GM18867 (cell line): ENCODE measurements at regions not wholly inside any gene's neighbourhood (a gene's known extent, or its start where the extent isn't known, plus 50 kb on each side); places are given as distances from the start of the nearest gene placed in this dataset.

Source experiments
- ATAC-seq: cut with Tn5 transposase; IDR thresholded peaks from one replicate; pipeline ENCODE4 v1.9.1; 2021; ENCODE audit warnings: mild to moderate bottlenecking, moderate library complexity; ENCODE audit not compliant: unreplicated experiment

GRCh38 chr6:163663575-163663974 lies 249.1 kb downstream of the QKI start:
- no peak for ATAC-seq

- no peak for ATAC-seq
Measured at GRCh38 chr6:163662604-163663225, 248.2 kb downstream of the QKI start.

DNA sequence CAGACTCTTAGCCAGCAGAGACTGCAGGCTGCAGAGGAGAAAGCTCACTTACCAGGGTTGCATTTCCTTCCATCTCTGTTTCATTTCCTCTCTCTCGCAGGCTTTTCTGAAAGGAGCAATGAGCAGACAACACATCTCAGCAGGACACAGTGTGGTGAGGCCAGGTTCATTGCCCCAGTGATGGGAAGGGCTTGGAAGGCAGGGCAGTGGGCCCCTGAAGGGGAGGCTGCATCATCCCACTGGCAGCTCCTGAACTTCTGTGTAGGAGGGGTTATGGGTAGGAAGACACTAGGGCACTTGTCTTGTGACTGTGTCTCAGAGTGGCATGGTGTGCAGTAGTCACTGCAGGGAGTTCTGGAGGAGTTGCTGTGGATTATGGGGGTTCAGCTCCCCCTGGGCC lies 246.8 kb downstream of the QKI start:
- ATAC-seq, result peak; percentile 97

GRCh38 chr6:163659803-163660202 lies 245.3 kb downstream of the QKI start:
- ATAC-seq, result no peak

GRCh38 chr6:163655217-163656121 lies 241.0 kb downstream of the QKI start:
- peak; percentile 75 for ATAC-seq

DNA sequence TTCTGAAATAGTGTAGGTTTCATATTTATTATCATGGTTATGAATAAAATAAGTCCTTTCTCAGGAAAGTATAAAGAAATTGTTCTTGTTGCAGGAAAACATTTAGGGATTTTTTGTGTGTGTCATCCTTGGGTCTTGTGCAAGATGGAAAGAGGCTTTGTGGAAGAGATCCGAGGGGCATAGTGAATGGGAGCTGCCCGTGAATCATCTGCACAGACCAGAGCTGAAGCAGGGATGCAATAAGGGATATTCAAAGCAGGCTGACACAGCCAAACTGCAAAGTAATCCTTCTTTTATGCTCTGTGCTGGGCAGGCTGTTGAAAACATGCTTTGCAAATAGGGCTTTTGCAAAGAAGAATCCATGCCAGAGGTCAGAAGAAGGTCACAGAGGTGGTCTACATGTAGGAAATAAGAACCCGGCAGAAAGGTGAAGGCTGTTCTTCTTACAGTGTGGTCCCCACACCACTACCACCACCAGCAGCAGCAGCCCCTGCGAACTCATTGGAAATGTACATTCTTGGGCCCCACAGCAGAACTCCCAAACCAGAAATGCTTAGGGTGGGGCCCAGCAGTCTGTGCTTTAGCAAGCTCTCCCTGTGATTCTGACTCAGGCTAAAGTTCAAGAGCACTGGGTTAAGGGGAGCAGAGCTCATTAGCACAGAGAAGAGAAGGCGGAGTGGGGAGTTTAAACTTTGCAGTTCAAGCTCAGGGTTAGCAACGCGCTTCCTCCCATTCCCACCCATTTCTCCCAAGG lies 237.6 kb downstream of the QKI start:
- no peak for ATAC-seq

GRCh38 chr6:163651426-163651825 lies 236.9 kb downstream of the QKI start:
- no peak for ATAC-seq

DNA sequence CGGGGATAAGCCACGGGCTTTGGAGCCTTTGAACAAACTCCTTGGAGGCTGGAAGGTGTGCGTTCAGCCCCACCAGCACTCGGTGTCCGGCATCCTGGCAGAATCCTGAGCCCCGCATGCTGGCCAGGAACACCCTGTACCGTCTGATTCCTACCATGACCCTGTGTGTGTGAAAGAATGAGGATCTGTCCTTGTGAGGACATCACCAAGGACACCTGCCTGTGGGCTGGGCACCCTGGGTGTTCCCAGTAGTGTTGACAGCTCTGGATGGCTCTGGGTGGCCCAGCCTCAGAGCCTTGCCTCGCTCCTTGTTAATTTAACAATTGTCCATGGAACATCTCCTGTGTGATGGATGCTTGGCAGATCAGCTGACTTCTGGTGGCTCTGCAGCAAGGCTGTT lies 234.3 kb downstream of the QKI start:
- no peak for ATAC-seq

- no peak for ATAC-seq
Measured at GRCh38 chr6:163647624-163648023, 233.1 kb downstream of the QKI start.

GRCh38 chr6:163646866-163647265 lies 232.3 kb downstream of the QKI start:
- no peak for ATAC-seq

DNA sequence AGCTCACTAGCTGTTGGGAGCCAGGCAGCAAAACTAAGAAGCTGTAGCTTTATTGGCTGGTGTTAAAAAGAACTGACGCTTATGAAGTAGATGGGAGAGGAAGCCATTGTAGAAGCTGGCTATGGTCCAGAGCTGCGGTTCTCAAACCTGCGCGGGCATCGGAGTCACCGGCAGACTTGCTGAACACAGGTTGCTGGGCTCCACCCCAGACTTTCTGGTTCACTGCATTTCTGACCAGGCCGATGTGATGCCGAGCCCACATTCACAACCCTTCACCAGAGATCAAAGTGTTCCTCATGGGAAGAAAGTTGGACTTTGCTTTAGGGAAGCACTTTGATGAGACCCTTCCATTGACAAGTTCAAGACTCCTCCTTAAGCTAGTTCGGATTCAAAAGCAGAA lies 231.6 kb downstream of the QKI start:
- no peak for ATAC-seq

DNA sequence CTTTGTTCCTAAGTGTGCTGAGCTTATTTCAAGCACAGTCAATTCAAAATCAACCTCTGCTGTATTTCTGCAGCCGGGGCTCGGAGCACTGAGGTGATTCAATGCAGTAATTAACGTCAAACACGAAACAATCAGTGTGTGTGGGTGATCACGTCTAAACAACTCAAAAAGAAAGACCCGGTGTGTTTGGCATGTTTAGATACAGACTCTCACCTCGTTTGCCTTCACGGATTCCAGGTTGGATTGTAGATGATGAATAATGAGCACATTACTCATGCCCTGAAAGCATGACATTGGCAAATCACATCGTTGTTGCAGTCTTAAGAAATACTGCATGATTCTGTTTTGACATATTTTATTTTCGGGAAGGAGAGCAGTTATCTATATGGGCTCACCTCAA lies 231.0 kb downstream of the QKI start:
- no peak for ATAC-seq

DNA sequence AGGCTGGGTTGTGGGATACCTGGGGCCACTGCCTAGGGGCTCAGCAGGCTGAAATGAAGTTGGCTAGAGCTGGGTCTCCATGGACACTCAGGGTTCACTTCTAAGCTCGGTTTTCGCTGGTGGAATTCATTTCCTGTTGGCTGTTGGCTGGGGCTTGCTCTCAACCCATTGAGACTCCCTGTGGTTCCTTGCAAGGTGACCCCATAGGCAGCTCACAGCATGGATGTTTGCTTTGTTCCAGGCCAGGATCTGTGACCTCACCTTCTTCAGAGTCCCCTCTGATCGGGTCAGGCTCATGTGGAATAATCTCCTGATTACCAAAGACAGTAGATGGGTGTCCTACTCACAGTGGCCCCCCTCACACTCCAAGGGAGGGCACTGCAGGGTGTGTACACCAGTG lies 229.3 kb downstream of the QKI start:
- ATAC-seq, result no peak

GRCh38 chr6:163641706-163642105 lies 227.2 kb downstream of the QKI start:
- ATAC-seq, result no peak

GRCh38 chr6:163640641-163641040 lies 226.1 kb downstream of the QKI start:
- ATAC-seq, result no peak

DNA sequence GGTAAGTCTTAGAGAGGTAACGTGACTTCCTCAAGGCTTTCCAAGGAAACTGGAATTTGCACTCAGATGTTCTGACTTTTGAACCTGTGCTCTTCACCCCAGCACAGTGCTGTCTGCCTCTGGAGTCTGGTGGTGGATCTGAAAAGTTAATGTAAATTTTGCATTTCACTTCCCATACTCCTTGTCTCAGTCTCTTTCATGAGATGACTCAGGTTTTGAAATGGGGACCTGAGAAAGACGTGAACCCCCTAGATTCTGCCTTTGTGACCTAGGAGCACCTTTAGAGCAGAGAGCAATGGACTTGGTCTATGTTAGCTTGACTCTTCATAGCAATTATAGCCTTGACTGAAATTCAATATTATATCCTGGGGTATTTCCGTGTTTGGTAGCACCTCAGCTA lies 223.0 kb downstream of the QKI start:
- ATAC-seq, result peak; percentile 86

DNA sequence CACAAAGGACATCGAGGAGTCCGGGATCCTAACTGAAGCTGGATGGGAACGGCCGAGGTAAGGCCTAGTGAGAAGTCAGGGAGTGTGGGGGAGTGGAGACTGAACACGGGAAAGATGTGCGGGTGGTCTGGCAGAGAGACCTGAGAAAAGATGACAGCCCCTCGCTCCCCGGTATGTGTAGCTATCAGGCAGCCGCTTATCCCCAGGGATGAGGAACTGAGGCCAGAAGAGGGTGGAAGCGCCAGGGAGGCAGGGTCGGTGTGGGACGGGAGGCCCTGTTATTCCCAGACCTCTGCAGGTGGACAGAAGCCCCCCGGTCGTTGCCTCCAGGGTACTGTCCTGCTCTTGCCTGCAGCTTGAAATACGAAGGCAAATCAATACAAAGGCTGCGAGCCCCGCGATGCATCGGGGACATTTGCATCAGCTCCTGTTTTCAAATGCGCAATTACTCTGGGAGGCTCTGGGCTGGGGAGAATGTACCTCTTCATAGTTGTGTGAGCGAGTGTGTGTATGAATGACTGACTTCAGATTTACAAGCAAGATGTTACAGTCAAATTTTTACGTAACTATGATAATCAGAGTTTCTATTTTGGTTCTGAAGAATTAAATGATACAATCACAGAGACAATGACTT lies 221.3 kb downstream of the QKI start:
- ATAC-seq, result no peak

GRCh38 chr6:163635315-163635714 lies 220.8 kb downstream of the QKI start:
- ATAC-seq, result no peak

DNA sequence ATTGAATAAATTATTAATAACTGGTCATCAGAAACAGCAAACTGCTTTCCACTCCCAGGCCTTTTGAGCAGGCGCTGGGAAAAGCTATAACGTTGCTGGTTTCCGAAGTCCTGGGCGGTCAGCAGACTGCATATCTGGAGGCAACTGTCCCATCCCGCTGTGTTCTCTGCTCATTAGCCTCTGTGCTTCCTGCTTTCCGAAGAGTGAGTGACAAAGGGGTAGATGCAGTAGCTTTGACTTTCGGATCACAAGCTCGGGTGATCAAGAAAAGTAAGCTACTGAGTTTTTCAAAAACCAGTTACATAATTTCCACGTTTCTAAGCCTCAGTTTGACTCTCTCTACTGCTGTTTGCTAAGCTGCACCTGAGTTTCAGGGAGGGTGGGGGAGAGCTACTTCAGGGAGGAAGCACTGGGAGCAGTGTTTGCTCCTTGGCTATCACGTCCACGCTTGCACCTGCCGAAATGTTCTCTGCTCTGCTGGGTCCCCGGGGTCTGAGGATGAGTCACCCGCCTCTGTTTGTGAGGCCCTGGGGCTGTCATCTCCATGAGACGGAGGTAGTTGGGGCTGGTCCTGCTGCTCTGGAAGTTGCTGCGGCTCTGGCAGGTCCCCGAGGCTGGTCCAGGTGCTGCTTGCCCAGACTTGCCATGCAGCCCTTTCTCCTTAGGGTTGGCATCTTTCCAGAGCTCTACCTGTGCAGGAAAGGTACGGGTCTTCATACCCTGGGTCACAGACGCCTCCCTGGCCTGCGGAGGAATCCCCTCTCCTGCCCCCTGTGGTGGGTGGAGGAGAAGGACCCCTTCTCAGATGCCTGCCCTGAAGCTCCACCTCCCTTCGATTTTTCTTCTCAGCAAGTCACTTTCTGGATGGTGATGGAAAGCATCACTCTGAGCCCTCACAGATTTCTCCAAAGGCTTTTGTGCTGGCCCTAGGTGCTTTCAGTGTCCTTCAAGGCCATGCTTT lies 220.0 kb downstream of the QKI start:
- peak; percentile 34 for ATAC-seq

DNA sequence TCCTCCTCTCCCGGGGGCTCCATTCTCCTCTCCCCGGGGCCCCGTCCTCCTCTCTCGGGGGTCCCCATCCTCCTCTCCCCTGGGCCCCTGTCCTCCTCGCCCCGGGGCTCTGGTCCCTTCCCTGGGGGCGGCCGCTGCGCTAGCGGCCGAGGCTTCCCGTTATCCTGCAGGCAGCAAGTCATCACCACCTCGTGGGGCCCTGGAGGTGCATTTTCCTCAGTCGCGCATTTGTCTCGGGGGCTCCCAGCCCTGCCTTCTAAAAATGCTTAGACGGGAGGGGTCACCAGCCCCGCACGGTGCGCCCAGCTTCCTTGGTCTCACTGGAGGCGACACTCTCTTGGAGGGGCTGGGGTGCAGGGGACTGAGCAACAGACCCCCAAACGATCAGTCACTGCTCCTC lies 216.5 kb downstream of the QKI start:
- ATAC-seq, result no peak
